Middle frontal gyrus (tissue), 1 donor: ENCODE measurements at regions not wholly inside any gene's neighbourhood (a gene's known extent, or its start where the extent isn't known, plus 50 kb on each side); places are given as distances from the start of the nearest gene placed in this dataset.

Experiments used
- DNase-seq: peaks from one replicate; pipeline ENCODE4 v3.0.0-alpha.2; 2015; ENCODE audit warnings: low spot score; ENCODE audit errors: extremely low spot score

DNA sequence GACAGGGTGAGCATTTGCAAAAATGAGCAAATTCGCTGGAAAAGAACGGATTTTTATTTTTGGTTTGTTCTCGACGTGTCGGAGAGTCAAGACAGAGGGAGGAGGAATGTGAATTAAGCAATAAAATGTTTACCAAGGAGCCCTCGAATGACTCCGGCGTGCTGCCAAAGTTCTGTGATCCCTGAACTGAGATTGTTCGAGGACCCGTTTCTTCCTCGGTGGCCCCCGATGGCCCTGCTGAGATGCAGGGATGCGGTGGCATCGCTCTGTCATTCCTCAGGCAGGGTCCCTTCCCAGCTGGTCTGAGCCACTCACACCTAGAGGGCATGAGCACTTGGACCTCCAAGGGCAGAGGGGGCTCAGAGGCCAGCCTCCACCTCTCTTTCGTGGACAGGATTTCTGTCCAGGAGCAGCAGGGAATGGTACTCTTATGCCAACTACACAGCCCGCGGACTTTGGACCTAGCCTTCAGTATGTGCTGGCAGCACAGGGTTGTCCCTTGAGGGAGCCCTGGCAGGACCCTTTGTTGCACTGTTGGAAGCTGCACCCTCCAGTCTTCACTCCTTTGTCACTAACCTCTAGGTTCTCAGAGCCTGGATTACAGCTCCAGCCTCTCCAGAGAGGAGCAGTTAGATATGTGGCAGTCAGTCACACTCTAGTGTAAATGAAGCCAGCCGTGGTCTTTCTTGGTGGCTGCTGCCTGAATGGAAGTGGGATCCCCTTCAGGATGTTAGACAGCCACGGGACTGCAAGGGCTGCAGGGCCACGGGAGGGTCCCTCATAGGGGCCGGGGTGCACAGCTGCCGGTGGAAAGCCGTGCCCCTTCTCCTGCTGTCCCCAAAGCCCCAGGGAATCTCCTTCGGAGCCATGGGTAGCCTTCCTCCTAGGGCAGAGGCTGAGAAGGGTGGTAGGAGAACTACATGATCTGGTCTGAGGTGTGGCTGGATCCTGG is 109.4 kb upstream of the ANO1 start:
- no peak for DNase-seq

DNA sequence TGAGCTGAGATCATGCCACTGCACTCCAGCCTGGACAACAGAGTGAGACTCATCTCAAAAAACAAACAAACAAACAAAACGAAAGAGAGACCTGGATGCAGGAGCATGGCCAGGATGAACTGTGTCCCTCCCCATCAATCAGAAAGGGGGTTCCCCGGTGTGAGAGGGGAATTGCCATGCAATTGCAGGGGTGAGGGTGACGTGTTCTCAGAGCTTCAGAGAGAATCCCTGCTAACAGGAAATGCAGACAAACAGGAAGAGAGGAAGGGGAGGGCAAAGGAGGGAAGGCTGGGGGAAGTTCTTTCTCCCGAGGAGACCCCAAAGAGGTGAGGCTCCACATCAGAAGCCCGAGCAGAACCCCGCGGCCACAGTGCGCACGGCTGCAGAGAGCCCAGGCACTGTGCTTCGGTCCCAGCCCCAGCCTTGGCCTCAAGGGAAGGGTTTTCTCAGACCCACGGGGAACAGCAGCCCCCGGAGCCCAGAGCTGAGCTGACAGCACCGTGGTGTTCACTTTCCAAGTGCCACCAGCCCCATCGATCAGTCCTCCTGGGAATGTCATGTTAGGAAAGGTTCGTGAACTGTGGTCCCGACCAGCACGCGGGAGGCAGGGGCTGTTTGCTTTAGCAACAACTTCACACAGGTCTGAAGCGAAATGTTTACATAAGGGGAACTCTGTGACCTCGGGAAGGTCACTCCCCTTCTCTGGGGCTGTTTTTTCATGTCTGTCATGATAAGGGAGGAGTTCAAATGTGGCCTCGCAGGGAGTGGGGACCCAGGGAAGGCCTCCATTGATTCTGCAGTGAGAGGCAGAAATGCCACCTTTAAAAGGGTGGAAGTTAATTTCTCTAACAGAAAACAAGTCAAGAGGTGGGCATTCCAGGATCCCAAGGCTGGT is 108.0 kb upstream of the ANO1 start:
- no peak for DNase-seq

DNA sequence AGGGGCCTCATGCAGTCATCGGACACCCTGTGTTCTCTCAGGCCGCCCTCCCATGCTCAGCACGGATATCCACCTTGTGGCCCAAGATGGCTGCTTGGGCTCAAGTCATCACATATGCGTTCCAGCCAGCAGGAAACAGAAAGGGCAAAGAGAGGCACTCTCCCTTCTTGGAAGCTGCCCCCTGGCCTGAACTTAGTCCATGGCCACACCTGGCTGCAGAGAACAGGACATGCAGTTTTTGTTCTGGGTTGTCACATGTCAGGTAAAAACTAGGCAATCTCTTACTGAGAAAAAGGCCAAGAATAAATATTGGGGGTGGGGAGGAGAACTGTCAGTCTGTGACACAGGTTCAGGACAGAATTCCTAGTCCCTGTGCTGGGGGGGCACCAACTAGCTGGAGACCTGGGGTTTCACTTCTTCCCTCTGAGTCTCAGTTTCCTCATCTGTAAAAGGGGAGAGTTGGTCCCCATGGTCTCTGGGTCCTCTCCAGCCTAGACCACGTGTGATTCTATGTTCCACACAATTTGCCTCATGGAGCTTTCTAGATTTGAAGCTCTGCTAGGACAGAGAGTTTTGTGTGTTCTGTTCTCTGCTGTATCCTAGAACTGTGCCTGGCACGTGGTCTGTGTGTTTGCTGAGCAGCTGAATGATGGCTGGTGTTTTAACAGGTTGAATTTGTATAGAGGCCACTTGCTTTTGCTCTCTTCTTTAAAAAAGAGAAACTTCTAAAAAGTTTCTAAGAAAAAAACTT is 107.2 kb upstream of the ANO1 start:
- no peak for DNase-seq

DNA sequence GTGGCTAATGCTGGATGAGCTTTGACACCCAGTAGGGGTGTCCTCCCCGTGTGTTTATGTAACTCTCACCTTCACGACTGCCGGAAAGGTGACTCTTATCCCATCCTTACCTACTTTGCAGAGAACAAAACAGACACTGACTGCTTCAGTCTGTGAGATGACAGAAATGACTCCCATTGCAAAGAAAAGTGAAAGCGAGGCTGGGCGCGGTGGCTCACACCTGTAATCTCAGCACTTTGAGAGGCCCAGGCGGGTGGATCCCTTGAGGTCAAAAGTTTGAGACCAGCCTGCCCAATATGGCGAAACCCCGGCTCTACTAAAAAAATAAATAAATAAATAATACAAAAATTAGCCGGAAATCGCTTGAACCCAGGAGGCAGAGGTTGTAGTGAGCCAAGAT is 106.4 kb upstream of the ANO1 start:
- no peak for DNase-seq

DNA sequence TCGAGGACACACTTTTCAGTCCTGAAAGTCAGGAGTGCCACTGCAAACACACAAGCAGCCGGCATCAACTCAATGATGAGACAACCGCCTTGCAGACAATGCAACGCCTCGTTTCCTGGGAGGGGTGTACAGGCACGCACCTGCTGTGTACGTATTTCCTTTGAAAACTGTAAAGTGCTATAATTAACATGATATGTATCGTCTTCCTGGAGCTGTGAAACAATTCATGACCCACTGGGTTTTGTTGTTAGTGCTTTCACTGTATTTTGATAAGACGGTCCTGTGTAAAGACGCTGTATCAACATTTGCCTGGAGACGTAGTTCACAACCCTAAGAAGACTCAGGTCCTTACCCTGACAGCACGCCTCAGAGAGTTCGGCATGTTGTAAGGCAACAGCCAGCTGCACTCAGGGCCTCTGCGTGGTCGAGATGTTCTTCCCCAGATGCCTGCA is 105.7 kb upstream of the ANO1 start:
- DNase-seq, result no peak

DNA sequence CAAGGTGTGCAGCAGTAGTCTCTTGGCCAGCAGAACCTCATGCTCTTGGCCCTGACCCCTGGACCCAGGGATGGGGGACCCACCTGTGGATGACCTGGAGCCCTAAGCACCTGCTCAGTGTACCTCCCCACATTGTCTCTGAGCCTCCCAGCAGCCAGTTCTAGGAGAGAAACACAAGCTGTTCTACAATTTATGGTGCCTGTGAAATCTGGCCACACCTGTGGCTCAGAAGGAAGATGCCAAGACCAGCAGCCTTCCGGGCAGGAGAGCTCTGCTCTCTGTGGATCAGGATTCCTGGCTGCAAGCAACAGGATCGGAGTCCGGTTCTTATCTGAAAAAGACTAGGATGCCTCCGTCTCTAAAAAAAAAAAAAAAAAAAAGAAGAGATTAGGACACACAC is 103.6 kb upstream of the ANO1 start:
- DNase-seq, result no peak

DNA sequence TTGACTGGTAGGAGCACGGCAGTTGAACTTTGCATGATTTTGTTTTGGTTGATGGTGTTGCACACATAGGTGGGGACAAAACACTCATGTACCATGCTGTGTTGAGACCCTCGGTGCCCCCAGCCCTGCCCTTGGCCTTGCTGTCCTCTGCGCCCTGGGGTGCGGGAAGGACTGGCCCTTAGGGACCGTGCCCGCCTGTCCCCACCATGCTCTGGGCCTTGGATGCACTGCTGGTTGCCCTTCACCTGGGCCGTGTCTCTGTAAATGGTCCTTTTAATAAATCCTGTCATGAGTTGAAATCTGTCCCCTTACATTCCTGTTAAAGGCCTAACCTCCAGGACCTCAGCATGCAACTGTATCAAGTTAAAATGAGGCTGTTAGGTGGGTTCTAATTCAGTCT is 102.3 kb upstream of the ANO1 start:
- no peak for DNase-seq

DNA sequence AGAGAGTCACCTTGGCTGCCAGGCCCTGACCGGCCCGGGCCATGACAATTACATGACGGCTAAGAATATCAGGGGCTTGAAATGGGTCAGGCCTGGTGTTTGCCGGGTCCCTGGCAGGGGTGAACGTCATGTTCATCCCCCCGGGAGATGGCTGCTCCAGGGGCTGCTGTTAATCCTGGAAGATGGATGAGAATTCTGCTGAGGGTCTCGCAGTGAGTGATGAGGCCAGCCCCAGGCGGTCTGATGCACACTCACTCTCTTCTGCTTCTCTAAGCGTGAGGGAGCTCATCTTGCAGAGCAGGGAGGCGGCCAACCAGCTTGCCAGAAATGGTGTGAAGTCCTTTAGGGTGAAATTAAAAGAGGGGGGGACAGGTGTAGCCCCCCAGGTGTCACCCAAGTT is 101.3 kb upstream of the ANO1 start:
- no peak for DNase-seq

DNA sequence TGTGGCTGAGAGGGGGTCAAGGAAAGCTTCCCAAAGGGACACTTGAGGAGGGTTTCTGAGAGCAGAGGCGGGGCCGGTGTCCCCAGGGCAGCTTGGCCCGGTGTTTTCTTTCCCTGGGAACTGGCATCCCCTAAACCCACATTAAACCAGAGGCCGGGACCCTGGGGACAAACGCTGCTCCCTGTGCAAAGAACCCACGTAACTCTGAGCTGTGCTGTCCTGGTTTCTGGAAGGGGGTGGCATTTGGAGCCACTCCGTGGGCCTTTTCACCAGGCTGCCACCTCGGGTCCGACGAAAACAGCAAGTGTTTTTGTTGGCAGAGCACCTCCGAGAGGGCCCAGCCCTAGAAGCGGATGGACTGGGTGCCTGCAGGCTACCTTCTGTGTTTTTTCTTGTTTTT is 100.2 kb upstream of the ANO1 start:
- no peak for DNase-seq

DNA sequence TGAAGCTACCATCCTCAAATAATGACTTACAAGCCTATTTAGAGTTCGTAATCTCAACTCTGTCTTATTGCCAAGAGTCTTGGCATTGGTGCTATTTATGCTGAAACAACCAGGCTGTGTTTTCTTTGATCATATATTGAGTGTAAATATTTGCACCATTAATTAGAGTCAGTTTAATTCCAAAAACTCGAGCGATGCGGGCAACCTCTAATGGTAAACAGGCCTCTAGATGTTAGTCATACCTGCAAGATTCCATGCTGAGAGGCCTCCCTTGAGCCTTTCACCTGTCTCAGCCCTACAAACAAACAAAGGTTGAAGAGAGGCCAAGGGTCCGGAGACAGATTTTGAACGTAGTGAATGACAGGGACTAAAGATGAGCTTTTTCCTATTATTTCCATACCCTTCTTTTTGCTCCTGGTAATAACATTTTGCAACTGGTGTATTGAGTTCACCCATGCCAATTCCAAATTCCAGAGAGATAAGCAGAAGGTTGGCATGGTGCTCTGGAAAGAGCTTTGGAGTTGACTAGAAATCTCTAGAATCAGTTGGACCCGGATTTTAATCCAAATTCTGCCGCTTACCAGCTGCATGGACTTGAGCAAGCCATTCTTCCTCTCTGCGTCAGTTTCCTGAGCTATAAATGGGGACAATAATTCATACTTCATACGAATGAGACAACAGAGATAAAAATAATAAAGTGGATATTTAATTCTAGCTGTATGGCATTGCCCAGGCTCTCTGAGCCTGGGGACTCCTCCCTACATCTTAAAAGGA is 99.1 kb upstream of the ANO1 start:
- no peak for DNase-seq

DNA sequence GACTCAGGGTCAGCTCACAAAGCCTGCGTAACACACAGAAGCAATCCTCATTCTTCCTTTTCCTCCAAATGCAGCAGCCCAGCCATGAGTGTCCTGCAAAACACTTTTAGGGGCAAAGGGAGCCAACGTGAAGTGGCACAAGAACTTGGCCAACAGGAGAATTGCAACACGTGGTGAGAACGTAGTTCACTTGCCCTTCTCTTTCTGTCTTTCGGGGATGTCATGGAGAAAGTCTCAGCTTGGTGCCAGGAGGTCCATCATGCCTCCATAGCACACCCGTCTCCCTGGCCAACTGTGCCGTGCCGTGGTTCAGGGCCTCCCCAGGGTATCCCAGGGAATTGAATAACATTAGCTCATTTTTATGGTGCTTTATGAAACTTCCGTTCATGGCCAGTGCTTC is 98.5 kb upstream of the ANO1 start:
- no peak for DNase-seq

DNA sequence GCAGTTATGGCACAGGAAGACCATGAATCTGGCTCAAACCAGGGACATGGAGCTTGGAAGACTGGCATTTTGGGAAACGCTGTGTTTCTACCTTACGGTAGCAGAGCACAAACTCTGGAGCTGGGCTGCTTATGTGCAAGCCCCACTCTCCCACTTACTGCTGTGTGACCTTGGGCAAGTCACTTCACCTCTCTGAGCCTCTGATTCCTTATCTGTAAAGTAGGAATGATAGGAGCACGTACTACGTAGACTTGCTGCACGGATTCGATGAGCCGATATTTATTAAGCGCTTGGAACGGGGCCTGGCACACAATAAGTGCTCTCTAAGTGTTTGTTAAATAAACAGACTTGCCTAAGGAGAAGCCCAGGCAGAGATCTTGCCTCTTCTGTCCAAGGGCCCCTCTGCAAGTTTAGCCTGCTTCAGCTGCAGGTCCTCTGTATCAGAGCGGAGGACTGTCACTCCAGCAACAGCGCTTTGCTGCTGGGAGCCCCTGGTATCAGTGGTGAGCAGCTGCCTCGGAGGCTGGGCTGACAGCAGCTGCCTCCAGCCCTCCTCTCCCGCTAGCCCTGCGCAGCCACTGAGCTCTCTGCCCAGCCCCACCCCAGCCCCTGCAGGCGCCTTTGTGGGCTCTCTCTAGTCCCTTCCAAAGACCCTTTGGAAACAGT is 96.9 kb upstream of the ANO1 start:
- DNase-seq, result no peak

DNA sequence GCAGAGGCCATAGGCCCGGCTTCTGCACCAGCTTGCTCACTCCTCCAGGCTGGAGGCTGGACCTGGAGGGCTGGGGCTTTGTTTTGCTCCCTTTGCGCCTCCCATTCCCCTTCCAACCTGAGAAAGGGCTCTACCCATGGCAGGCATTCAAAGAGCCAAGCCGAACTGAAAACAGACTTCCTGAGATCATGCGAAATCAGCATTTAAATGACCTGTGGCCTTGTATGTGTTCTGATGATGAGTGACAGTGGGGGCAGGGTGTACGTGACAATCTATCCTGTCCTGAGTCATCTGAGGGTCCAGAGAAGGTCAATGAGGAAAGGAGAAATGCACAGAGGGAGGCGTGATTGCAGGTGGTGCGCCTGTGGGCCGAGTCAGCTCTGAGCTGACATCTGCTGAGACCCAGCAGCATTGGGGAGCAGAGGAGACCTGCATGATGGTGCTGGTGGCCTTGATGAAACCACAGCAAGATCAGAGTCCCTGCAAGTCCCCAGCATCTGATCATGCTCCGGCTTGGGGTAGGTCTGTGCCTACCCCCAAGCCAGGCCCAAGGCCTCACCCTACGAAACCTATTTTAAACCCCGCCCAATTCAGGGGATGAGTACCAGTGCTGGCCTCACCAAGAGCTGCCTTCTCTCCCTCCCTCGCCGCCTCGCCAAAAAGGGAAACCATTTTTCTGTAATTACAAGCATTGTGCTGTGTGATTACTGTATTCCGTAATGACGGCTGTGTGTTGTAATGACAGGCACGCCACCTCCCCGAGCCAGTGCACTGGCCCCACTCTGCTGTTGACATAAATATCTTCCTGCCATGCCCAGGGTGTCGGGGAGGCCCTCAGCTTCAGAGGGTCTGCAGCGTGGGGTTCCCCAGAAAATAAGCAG is 95.2 kb upstream of the ANO1 start:
- DNase-seq, result no peak

DNA sequence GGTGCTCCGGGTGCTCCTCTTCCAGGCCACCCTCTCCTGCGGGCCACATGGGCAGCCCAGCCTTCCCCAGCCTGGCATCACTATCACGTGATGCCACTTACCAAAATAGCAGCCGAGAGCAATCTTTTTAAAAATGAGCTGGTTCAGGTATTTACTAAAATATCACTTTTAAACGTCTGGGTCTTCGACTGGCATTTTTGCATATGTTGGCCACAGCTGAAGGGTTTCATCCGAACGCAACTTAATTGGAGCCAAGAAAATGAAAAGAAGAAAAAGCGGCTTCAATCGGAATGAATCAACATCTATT is 94.6 kb upstream of the ANO1 start:
- DNase-seq, result no peak

DNA sequence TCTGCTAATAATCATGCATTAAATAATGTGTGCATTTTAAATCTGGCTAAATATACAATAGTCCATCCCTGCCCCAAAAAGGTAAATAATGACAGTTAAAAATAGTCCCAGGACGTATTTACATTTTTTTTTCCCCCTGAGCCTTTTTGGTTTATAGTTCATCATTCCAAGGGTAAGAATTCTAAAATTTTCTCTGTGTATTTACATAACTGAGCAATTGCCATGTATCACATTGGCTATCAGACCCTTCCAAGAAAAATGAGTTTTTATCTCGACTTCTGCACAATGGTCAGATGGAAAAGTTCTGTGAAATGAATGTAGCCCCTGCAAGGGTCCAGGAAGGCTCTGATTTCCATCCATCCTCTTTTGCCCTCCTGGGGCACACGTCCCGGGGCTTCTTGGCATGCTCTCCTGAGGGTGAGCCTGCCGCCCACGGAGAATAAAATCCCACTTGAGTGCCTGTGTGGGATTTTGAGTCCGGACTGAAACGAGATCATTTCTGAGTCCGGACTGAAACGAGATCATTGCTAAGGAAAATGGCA is 94.1 kb upstream of the ANO1 start:
- no peak for DNase-seq

DNA sequence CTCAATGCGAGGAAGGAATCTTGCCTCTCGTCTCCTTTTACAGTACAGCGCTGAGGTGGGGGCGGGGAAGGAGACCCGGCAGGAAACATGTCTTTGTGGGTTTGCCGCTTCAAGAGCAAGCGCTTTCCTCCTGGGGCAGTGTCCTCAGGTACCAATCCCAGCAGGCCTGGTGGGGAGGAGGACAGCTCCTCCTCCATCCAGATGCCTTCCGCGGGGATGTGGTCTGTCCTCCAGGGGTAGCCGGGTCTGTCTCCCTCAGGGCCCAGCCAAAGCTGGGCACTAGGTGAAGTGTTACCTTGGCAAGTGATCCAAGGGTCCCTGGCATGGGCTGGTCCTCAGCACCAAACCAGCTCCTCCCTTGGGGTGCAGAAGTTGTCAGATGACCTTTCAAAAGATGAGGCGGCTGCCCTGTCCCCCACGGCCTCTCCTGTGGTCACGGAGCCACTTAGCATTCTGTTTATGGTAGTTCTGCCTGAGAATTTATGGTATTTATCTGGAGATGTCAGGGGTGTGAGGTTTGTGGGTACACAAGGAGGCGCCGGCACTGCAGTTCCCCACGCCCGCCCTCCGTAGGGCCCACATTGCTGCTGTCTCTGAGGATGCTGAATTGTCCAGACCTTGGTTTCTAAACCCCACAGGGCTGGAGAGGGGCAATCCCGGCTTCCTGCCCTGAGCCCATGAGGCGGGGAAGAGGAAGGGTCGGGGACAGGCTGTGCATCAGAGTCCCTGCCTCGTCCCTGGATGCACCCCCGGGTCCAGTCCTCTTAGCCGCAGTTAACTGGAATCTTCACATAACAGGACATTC is 93.5 kb upstream of the ANO1 start:
- DNase-seq, result no peak

DNA sequence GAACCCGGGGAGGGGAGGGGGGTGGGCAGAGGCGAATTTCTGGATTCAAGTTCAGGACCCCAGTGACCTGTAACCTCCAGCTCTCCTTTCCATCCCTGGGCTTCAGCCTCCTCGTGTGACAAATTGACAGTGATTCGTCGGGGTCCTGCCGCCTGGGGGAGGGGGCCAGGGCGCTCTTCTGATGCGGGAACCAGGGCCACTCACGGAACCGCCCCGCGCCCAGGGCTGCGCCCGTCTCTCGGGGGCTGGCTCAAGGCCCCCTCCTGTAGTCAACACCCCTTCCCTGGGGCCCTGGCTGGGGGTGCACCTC is 92.8 kb upstream of the ANO1 start:
- no peak for DNase-seq

DNA sequence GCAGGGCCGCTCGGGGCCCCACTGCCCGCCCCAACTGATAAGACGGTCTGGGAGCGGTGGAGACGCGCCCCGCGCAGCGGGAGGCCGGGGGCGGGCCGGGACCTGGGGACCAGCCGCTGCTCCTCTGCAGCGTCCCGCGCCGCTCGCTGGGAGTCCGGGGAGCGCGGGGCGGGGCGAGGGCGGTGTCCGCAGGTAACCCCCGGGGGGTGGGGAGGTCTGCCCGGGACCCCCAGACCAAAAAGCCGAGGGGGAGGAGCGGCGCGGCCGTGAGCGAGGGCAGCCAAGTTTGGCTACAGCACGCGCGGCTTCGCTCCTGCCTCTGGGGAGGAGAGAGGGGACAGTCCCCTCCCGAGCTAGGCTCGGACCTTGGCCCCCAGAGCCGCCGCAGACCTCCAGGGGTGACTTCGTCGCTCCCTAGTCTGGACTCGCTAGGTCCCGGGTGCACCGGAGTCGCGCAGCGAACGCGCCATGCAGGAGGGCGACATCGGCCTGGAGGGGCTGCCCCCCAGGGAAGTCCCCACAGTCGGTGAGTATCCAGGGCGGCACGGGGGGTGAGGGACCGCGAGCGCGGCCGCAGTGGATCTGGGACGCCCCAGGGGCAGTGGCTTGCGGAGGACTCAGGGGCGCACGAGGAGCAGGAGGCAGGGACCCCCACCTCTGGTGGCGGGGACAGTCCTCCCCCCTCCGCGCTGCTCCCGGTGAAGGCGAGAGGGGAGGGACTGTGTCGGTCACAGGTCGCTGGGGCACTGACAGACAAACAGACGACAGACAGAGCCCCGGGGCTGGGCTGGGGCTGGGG is 92.3 kb upstream of the ANO1 start:
- no peak for DNase-seq
